AG09319 (cell line): ENCODE measurements at regions not wholly inside any gene's neighbourhood (a gene's known extent, or its start where the extent isn't known, plus 50 kb on each side); places are given as distances from the start of the nearest gene placed in this dataset.

ENCODE experiments used
- DNase-seq: peaks from one replicate; pipeline ENCODE4 v3.0.0-alpha.2; 2010; ENCODE audit warnings: low read depth; ENCODE audit errors: extremely low read depth
- TF ChIP-seq, protein P1 (sequence below): IDR thresholded peaks from 2 replicates; pipeline ENCODE4 v1.5.1; 2011; ENCODE audit warnings: low read depth, mild to moderate bottlenecking, inconsistent platforms, low read length, moderate library complexity

DNA sequence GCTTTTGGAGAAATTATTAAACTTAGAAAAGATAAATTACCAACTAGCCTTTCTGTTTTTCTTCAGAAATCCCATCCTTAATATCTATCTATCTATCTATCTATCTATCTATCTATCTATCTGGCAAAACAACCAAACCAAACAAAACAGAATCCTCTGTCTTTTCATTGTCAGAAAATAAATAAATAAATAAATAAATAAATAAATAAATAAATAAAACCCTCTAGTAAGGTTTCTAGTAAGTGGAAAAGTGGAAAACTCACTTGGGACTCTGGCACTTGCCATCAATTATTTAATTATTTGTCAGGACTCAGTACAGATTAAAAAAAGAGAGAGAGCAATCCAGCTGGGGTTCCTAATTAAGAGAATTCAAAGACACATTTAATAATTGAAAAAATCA is 556.2 kb upstream of the CHORDC1 start:
- TF ChIP-seq, protein P1, sequence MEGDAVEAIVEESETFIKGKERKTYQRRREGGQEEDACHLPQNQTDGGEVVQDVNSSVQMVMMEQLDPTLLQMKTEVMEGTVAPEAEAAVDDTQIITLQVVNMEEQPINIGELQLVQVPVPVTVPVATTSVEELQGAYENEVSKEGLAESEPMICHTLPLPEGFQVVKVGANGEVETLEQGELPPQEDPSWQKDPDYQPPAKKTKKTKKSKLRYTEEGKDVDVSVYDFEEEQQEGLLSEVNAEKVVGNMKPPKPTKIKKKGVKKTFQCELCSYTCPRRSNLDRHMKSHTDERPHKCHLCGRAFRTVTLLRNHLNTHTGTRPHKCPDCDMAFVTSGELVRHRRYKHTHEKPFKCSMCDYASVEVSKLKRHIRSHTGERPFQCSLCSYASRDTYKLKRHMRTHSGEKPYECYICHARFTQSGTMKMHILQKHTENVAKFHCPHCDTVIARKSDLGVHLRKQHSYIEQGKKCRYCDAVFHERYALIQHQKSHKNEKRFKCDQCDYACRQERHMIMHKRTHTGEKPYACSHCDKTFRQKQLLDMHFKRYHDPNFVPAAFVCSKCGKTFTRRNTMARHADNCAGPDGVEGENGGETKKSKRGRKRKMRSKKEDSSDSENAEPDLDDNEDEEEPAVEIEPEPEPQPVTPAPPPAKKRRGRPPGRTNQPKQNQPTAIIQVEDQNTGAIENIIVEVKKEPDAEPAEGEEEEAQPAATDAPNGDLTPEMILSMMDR: no peak
- no peak for DNase-seq

DNA sequence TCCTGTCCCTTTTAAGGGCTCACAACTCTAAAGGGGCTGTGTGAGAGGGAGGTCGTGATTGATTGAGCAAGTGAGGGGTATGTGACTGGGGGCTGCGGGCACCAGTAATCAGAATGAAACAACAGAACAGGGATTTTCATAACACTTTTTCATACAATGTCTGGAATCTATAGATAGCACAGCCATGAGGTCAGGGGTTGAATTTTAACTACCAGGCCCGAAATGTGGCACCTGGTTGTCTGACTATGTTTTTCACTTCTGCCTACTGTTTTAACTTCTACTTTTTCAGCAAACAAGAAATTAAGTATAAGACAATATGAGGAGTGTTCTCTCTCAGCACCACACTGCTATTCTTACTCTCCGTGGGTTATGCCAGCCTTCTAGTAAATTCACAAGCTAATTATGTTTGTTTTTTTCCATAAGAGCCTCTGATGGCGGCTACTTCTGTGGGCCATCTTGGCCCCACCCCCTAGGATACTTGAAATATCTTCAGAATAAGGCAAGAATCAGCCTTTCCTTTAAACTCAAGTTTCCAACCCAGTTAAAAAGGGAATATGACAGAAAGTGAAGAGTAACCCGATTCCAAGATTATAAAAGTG is 552.8 kb upstream of the CHORDC1 start:
- no peak for DNase-seq
- TF ChIP-seq, protein P1: no peak

DNA sequence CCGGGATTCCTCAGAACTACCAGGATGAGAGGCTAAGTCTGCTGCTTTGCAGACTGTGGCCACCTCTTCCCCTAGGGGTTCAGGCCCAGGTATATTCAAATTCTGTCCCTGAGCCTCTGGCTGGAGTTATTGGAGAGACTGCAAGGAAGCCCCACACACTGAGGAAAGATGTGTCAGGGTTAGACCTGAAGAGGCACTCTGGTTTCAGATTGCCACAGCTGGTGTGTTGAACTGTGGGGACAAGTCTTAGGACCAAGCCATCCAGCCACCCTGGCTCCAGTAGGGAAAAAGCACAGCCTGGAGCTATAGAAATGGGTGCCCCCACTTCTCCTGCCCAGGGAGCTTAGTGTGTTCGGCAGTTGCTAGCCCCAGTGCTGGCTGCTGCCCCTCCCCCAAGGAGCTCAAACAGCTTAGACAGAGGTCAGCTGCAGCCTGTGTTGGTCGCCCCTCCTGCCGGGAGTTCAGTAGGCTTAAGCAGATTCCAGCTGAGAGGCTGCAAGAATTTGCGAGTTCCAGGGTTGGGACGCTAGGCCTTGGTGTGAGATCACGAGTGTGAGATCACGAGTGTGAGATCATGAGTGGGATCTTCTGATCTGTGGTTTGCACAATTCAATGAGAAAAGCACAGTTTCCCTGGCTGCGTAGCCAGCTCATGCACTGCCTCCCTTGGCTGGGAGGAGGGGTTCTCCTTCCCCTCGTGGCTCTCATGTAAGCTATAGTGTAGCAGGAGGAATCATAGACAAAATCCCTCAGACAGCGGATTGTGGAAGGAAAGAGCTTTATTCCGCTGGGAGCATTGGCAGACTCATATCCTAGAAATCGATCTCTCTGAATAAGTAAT is 552.1 kb upstream of the CHORDC1 start:
- TF ChIP-seq, protein P1: no peak
- no peak for DNase-seq

DNA sequence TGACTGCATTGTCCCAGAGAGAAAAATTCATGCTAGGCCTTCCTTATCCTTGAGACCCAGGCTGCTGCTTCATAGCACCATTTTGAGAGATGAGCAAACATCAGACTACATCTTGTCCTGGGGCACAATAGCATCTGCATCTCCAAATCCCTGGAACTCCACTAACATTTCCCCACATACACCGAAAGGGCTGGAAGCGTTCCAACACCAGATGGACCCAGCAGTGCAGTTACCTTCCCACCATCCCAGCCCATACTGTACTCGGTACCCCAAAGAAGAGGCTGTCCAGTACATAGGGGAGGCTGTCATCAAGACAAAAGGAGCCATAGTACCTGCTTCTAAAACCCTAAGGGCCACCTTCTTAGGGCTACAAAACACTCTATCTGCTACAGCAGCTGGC is 547.2 kb upstream of the CHORDC1 start:
- DNase-seq: no peak
- TF ChIP-seq, protein P1: no peak

DNA sequence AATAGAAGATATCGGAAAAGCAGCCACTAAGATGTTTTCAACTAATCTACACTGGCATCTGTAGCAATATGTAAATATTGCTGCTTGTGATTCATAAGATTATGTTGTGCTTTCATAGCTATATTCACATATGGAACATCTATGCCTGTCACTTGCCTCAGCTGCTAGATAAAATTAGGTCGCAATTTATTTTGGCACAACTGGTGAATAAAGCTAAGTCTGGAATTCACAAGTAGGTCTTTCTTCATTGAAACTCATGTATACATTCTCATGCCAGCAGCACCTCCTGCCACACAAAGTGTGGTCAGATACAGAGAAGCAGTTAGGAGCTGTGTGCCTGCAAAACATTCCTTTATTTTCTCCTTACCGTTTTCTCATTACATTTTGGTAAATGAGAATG is 543.3 kb upstream of the CHORDC1 start:
- DNase-seq: no peak
- TF ChIP-seq, protein P1: no peak

GRCh38 chr11:90764691-90765090 is 541.8 kb upstream of the CHORDC1 start:
- DNase-seq: no peak
- TF ChIP-seq, protein P1: no peak

GRCh38 chr11:90757849-90758494 is 535.1 kb upstream of the CHORDC1 start:
- DNase-seq: no peak

More at GRCh38 chr11:90757849-90758494, 535.1 kb upstream of the CHORDC1 start:
- TF ChIP-seq, protein P1: no peak
